Cardiac fibroblast (primary cell): ENCODE measurements at regions not wholly inside any gene's neighbourhood (a gene's known extent, or its start where the extent isn't known, plus 50 kb on each side); places are given as distances from the start of the nearest gene placed in this dataset.
"Not testable (repeated sequence)": the region's sequence is repeated elsewhere in the genome, so short reads cannot be mapped to it uniquely, and the experiment has no call there.

Experiments used
- DNase-seq, 2 donors: peaks; one replicate each; pipeline versions ENCODE4 v3.0.0 to v3.0.0-alpha.2; 2010; ENCODE audit warnings: low read depth in 2 of 2
- H3K4me3 ChIP-seq, 2 donors: replicated peaks in 1 of 2; 1 replicate in 1 of 2; 2 replicates in 1 of 2; pipeline ENCODE4 v1.5.1; 2011; ENCODE audit warnings: low read depth in 2 of 2, low read length in 2 of 2, mild to moderate bottlenecking in 2 of 2, moderate library complexity in 1 of 2
- CTCF ChIP-seq: IDR thresholded peaks from one replicate; pipeline ENCODE4 v1.5.1; 2011; ENCODE audit warnings: low read depth, mild to moderate bottlenecking, low read length, inconsistent platforms

GRCh38 chr6:139523986-139524385 is 149.5 kb upstream of the CITED2 start:
- no peak for DNase-seq
- TF ChIP-seq CTCF, result no peak
- H3K4me3 ChIP-seq, result no peak overlapping the region

- no peak for TF ChIP-seq CTCF
- no peak overlapping the region for H3K4me3 ChIP-seq
- no peak for DNase-seq
Observed at GRCh38 chr6:139522511-139523220, 148.2 kb upstream of the CITED2 start.

GRCh38 chr6:139521338-139521737 is 146.9 kb upstream of the CITED2 start:
- no peak for DNase-seq
- no peak overlapping the region for H3K4me3 ChIP-seq
- TF ChIP-seq CTCF, result no peak

GRCh38 chr6:139520321-139520768 is 145.9 kb upstream of the CITED2 start:
- TF ChIP-seq CTCF, result no peak
- no peak overlapping the region for H3K4me3 ChIP-seq
- peak in 1 of 2 donors; percentile 85 for DNase-seq

GRCh38 chr6:139519571-139520031 is 145.2 kb upstream of the CITED2 start:
- no peak for TF ChIP-seq CTCF
- DNase-seq, result peak; percentile 33 to 65

GRCh38 chr6:139519097-139519496 is 144.6 kb upstream of the CITED2 start:
- no peak for DNase-seq
- no peak overlapping the region for H3K4me3 ChIP-seq
- TF ChIP-seq CTCF, result no peak

More at GRCh38 chr6:139519571-139520031, 145.2 kb upstream of the CITED2 start:
- H3K4me3 ChIP-seq, result no peak overlapping the region

- no peak for DNase-seq
- TF ChIP-seq CTCF, result no peak
- no peak overlapping the region for H3K4me3 ChIP-seq
Observed at GRCh38 chr6:139518556-139519091, 144.2 kb upstream of the CITED2 start.

- not testable (repeated sequence) for DNase-seq, H3K4me3 ChIP-seq
Observed at GRCh38 chr6:139517998-139518555, 143.6 kb upstream of the CITED2 start.
